BJ (cell line): ENCODE measurements at regions not wholly inside any gene's neighbourhood (a gene's known extent, or its start where the extent isn't known, plus 50 kb on each side); places are given as distances from the start of the nearest gene placed in this dataset.

Source experiments
- CTCF ChIA-PET: fragments of 350-600 bp; formaldehyde crosslinking; extraction: SDS; loops from one replicate; lab custom pipeline; 2021; ENCODE audit warnings: antibody characterized with exemption, inconsistent platforms; lab: Yijun Ruan, JAX
- POLR2A ChIA-PET: fragments of 300-600 bp; sonication (Branson Sonifier 250); formaldehyde crosslinking; extraction: SDS; loops from one replicate; lab custom pipeline; 2021; ENCODE audit warnings: antibody characterized with exemption; lab: Charles Lee
- DNase-seq: peaks from one replicate; pipeline ENCODE4 v3.0.0-alpha.2; 2011; ENCODE audit warnings: low read depth
- H3K27me3 ChIP-seq: 2 replicates; pipeline ENCODE4 v1.6.0; 2011; ENCODE audit warnings: low read length; ENCODE audit not compliant: control insufficient read depth, insufficient read depth
- H3K36me3 ChIP-seq: 2 replicates; pipeline ENCODE4 v1.5.1; 2011; ENCODE audit warnings: low read length; ENCODE audit not compliant: control insufficient read depth, insufficient read depth
- H3K4me3 ChIP-seq: 2 replicates; pipeline ENCODE4 v1.5.1; 2011; ENCODE audit warnings: low read depth, mild to moderate bottlenecking, control low read depth, low read length
- CTCF ChIP-seq: IDR thresholded peaks from 2 replicates; pipeline ENCODE4 v1.5.1; 2011; ENCODE audit warnings: low read depth, mild to moderate bottlenecking, control low read depth, inconsistent platforms, low read length, moderate library complexity; ENCODE audit not compliant: insufficient read depth

- no peak for TF ChIP-seq CTCF
- H3K27me3 ChIP-seq = peaks cover 20% of the 10 kb centered on the region
- CTCF ChIA-PET = no interaction called here
- DNase-seq = no peak
- POLR2A ChIA-PET = no interaction called here
- no peaks in the 10 kb centered on the region for H3K36me3 ChIP-seq
- no peak overlapping the region for H3K4me3 ChIP-seq
Observed at GRCh38 chr12:124096869-124097434, 123.9 kb downstream of the ZNF664 start.

GRCh38 chr12:124097701-124098100 is 124.7 kb downstream of the ZNF664 start:
- CTCF ChIA-PET = no interaction called here
- DNase-seq = no peak
- TF ChIP-seq CTCF = no peak

GRCh38 chr12:124098101-124098757 is 125.2 kb downstream of the ZNF664 start:
- CTCF ChIA-PET = no interaction called here
- Histone ChIP-seq H3K36me3 (no peaks in the 10 kb centered on the region), H3K27me3 (peaks cover 20% of the 10 kb centered on the region), H3K4me3 (no peak overlapping the region)
- no peak for TF ChIP-seq CTCF
- no peak for DNase-seq
- POLR2A ChIA-PET = no interaction called here

More at GRCh38 chr12:124097701-124098100, 124.7 kb downstream of the ZNF664 start:
- Histone ChIP-seq H3K4me3 (no peak overlapping the region), H3K36me3 (no peaks in the 10 kb centered on the region), H3K27me3 (peaks cover 20% of the 10 kb centered on the region)
- POLR2A ChIA-PET = no interaction called here

- TF ChIP-seq CTCF = no peak
- ChIA-PET POLR2A (no interaction called here), CTCF (no interaction called here)
Observed at GRCh38 chr12:124098887-124099286, 125.9 kb downstream of the ZNF664 start.

GRCh38 chr12:124099661-124100060 is 126.6 kb downstream of the ZNF664 start:
- ChIA-PET POLR2A (no interaction called here), CTCF (no interaction called here)
- TF ChIP-seq CTCF = no peak
- no peak overlapping the region for H3K4me3 ChIP-seq
- peaks cover 20% of the 10 kb centered on the region for H3K27me3 ChIP-seq
- no peaks in the 10 kb centered on the region for H3K36me3 ChIP-seq
- DNase-seq = no peak

More at GRCh38 chr12:124098887-124099286, 125.9 kb downstream of the ZNF664 start:
- Histone ChIP-seq H3K36me3 (no peaks in the 10 kb centered on the region), H3K27me3 (peaks cover 20% of the 10 kb centered on the region), H3K4me3 (no peak overlapping the region)
- DNase-seq = no peak
